Mucosa of descending colon (tissue), 3 donors: ENCODE measurements at regions not wholly inside any gene's neighbourhood (a gene's known extent, or its start where the extent isn't known, plus 50 kb on each side); places are given as distances from the start of the nearest gene placed in this dataset.
A peak's percentile ranks its signal among the peaks of the same experiment; 100 is the strongest.

Experiments used
- ATAC-seq: fragments of 200-7000 bp; cut with Tn5 transposase; one replicate; pipeline ENCODE4 v1.9.1; 2020; ENCODE audit warnings: mild to moderate bottlenecking, moderate library complexity
- DNase-seq, 3 donors: peaks; one replicate each; pipeline ENCODE4 v3.0.0-alpha.2; 2020
- H3K36me3 ChIP-seq: fragments of 200-600 bp; one replicate; pipeline ENCODE4 v1.8.0; 2021; ENCODE audit warnings: low read depth, mild to moderate bottlenecking
- H3K4me1 ChIP-seq: fragments of 200-600 bp; one replicate; pipeline ENCODE4 v1.8.0; 2021; ENCODE audit warnings: low read depth, mild to moderate bottlenecking
- H3K4me3 ChIP-seq: fragments of 200-600 bp; one replicate; pipeline ENCODE4 v1.8.0; 2021; ENCODE audit warnings: mild to moderate bottlenecking
- H3K9me3 ChIP-seq: fragments of 200-600 bp; one replicate; pipeline ENCODE4 v1.8.0; 2021; ENCODE audit warnings: mild to moderate bottlenecking
- CTCF ChIP-seq: fragments of 200-600 bp; IDR thresholded peaks from one replicate; pipeline ENCODE4 v1.8.0; 2022; ENCODE audit warnings: antibody characterized with exemption, mild to moderate bottlenecking
- intact Hi-C, 2 donors: fragments of 100-400 bp; cut with DNase I in 1 of 2; cut with micrococcal nuclease in 1 of 2; formaldehyde crosslinking; loops; one replicate each; pipeline versions ENCODE4 v1.11.0 to v1.11.1; 2022; cut with DNase I, micrococcal nuclease
- donor health status: DM: no; HTN: no; CAD: no; lungs with moderate emphysema.
- donor health status: DM: no; HTN: no; CAD: no.
- donor health status: DM: no; HTN: yes; CAD: no.

GRCh38 chr10:69742356-69742695 is 59.4 kb upstream of the COL13A1 start:
- no peaks in the 10 kb centered on the region for H3K9me3 ChIP-seq
- no peak overlapping the region for H3K4me3 ChIP-seq
- no peaks in the 10 kb centered on the region for H3K36me3 ChIP-seq
- ATAC-seq: no peak
- no peak for TF ChIP-seq CTCF
- intact Hi-C loops: no loop called here
- no peaks in the 10 kb centered on the region for H3K4me1 ChIP-seq
- no peak for DNase-seq

- Histone ChIP-seq H3K9me3 (no peaks in the 10 kb centered on the region), H3K36me3 (no peaks in the 10 kb centered on the region), H3K4me1 (no peaks in the 10 kb centered on the region), H3K4me3 (no peak overlapping the region)
- ATAC-seq (peak; percentile 46), DNase-seq (peak in 2 of 3 donors; percentile 52 to 53)
- no peak for TF ChIP-seq CTCF
- intact Hi-C loops: no loop called here
These were observed 58.6 kb upstream of the COL13A1 start for GRCh38 chr10:69742928-69743602.

GRCh38 chr10:69744971-69745370 is 56.7 kb upstream of the COL13A1 start:
- TF ChIP-seq CTCF: no peak
- no peak overlapping the region for H3K4me3 ChIP-seq
- ATAC-seq (no peak), DNase-seq (no peak)
- intact Hi-C loops: no loop called here
- H3K4me1 ChIP-seq: no peaks in the 10 kb centered on the region
- H3K36me3 ChIP-seq: no peaks in the 10 kb centered on the region
- no peaks in the 10 kb centered on the region for H3K9me3 ChIP-seq

- Histone ChIP-seq H3K4me3 (no peak overlapping the region), H3K9me3 (no peaks in the 10 kb centered on the region), H3K36me3 (no peaks in the 10 kb centered on the region), H3K4me1 (no peaks in the 10 kb centered on the region)
- intact Hi-C loops: no loop called here
- ATAC-seq: no peak
- DNase-seq: no peak
- no peak for TF ChIP-seq CTCF
These were observed 56.0 kb upstream of the COL13A1 start for GRCh38 chr10:69745698-69746097.

GRCh38 chr10:69747179-69747578 is 54.5 kb upstream of the COL13A1 start:
- no peak for DNase-seq
- no peaks in the 10 kb centered on the region for H3K4me1 ChIP-seq
- H3K36me3 ChIP-seq: no peaks in the 10 kb centered on the region
- no peak overlapping the region for H3K4me3 ChIP-seq
- no peak for TF ChIP-seq CTCF
- ATAC-seq: no peak
- no peaks in the 10 kb centered on the region for H3K9me3 ChIP-seq
- intact Hi-C loops: no loop called here

GRCh38 chr10:69748621-69749020 is 53.1 kb upstream of the COL13A1 start:
- intact Hi-C loops: no loop called here
- DNase-seq: no peak
- no peaks in the 10 kb centered on the region for H3K36me3 ChIP-seq
- ATAC-seq: no peak
- H3K9me3 ChIP-seq: no peaks in the 10 kb centered on the region
- no peaks in the 10 kb centered on the region for H3K4me1 ChIP-seq
- no peak for TF ChIP-seq CTCF
- no peak overlapping the region for H3K4me3 ChIP-seq
